ENCODE measurements at regions not wholly inside any gene's neighbourhood (a gene's known extent, or its start where the extent isn't known, plus 50 kb on each side); places are given as distances from the start of the nearest gene placed in this dataset.

DNA sequence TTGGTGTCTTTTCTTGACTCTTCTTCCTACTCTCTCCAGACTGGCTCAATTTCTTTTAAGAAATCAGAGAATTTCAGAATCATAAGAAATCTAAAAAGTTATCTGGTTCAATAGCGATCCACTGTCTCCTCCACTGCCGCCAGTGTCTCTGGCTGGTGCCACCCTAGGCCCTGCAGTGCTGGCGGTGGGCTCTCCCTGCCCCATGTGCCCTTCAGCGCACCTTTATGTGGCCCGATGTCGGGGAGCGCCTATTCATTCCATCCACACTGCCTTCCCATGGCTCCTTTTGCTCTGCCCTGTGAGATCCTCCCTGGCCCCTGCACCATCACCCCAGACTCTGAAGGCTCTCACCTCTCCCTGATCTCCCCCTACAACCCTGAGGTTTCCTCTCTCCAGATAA is 62.8 kb downstream of the TBXT start:
- POLR2A ChIA-PET: no interaction called here
- TF ChIP-seq TCF7L2 (IDR thresholded peaks at IDR 0.05; ENCODE audit: low read depth, low read length) (no peak), SIN3A (IDR thresholded peaks at IDR 0.05; ENCODE audit: borderline replicate concordance, insufficient read depth, low read depth, low read length) (no peak), POLR2AphosphoS5 (IDR thresholded peaks at IDR 0.05; ENCODE audit: low read depth, low read length) (no peak)
- TF ChIP-seq, protein P1, sequence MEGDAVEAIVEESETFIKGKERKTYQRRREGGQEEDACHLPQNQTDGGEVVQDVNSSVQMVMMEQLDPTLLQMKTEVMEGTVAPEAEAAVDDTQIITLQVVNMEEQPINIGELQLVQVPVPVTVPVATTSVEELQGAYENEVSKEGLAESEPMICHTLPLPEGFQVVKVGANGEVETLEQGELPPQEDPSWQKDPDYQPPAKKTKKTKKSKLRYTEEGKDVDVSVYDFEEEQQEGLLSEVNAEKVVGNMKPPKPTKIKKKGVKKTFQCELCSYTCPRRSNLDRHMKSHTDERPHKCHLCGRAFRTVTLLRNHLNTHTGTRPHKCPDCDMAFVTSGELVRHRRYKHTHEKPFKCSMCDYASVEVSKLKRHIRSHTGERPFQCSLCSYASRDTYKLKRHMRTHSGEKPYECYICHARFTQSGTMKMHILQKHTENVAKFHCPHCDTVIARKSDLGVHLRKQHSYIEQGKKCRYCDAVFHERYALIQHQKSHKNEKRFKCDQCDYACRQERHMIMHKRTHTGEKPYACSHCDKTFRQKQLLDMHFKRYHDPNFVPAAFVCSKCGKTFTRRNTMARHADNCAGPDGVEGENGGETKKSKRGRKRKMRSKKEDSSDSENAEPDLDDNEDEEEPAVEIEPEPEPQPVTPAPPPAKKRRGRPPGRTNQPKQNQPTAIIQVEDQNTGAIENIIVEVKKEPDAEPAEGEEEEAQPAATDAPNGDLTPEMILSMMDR (IDR thresholded peaks at IDR 0.05): no peak
- TF ChIP-seq, protein P2, sequence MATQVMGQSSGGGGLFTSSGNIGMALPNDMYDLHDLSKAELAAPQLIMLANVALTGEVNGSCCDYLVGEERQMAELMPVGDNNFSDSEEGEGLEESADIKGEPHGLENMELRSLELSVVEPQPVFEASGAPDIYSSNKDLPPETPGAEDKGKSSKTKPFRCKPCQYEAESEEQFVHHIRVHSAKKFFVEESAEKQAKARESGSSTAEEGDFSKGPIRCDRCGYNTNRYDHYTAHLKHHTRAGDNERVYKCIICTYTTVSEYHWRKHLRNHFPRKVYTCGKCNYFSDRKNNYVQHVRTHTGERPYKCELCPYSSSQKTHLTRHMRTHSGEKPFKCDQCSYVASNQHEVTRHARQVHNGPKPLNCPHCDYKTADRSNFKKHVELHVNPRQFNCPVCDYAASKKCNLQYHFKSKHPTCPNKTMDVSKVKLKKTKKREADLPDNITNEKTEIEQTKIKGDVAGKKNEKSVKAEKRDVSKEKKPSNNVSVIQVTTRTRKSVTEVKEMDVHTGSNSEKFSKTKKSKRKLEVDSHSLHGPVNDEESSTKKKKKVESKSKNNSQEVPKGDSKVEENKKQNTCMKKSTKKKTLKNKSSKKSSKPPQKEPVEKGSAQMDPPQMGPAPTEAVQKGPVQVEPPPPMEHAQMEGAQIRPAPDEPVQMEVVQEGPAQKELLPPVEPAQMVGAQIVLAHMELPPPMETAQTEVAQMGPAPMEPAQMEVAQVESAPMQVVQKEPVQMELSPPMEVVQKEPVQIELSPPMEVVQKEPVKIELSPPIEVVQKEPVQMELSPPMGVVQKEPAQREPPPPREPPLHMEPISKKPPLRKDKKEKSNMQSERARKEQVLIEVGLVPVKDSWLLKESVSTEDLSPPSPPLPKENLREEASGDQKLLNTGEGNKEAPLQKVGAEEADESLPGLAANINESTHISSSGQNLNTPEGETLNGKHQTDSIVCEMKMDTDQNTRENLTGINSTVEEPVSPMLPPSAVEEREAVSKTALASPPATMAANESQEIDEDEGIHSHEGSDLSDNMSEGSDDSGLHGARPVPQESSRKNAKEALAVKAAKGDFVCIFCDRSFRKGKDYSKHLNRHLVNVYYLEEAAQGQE (IDR thresholded peaks at IDR 0.05; ENCODE audit: insufficient read depth in 1 of 2, low read depth in 2 of 2, low read length in 1 of 2): no peak
- no peaks in the 10 kb centered on the region for H3K36me3 ChIP-seq (ENCODE audit: control insufficient read depth, insufficient read depth, low read length)
- in situ Hi-C loops (cut with HindIII; ENCODE audit: low pct_unique_long_range_greater_than_20kb, low sequenced_read_pairs): no loop called here
- no peak for ATAC-seq
- H3K9me3 ChIP-seq (ENCODE audit: control insufficient read depth, insufficient read depth, low read depth, low read length): no peaks in the 10 kb centered on the region
- CTCF ChIA-PET: no interaction called here
- H3K4me1 ChIP-seq (ENCODE audit: control insufficient read depth, insufficient read depth, low read length): no peaks in the 10 kb centered on the region
- no peak overlapping the region for H3K27ac ChIP-seq (ENCODE audit: low read length)
- no peak overlapping the region for H3K4me3 ChIP-seq (ENCODE audit: low read depth in 2 of 2, low read length in 2 of 2)
- H3K27me3 ChIP-seq (ENCODE audit: control insufficient read depth, insufficient read depth, low read length): peaks cover 5% of the 10 kb centered on the region
- no TSS peak for BruUV-seq (replicated peaks)
- intact Hi-C loops (cut with micrococcal nuclease; ENCODE audit: unreplicated experiment): loop anchor here (10.0 kb wide), 1 partner anchor 380 kb away; no protein-coding TSS in a partner anchor
- DNase-seq (ENCODE audit: low read depth, low spot score): no peak

DNA sequence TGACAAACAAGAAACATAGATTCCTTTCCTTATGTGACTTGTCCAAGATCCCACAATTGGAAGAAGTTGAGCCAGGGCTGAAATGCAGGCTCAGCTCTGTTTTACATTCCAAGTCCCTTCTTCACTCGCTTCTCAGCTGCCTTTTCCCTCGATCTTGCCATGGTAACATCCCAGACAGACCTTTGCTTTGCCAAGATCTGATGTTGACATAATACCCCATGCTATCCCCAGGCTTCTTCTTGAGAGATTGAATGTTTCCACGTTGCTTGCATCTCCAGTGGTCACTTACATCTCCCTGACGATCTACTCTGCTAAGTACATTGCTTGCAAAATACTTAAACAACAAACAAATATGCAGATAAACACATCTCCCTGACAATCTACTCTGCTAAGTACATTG is 63.5 kb downstream of the TBXT start:
- CTCF ChIA-PET: no interaction called here
- TF ChIP-seq SIN3A (IDR thresholded peaks at IDR 0.05; ENCODE audit: borderline replicate concordance, insufficient read depth, low read depth, low read length) (no peak), TCF7L2 (IDR thresholded peaks at IDR 0.05; ENCODE audit: low read depth, low read length) (no peak), POLR2AphosphoS5 (IDR thresholded peaks at IDR 0.05; ENCODE audit: low read depth, low read length) (no peak)
- TF ChIP-seq, protein P2 (IDR thresholded peaks at IDR 0.05; ENCODE audit: insufficient read depth in 1 of 2, low read depth in 2 of 2, low read length in 1 of 2): no peak
- TF ChIP-seq, protein P1 (IDR thresholded peaks at IDR 0.05): no peak
- in situ Hi-C loops (cut with HindIII; ENCODE audit: low pct_unique_long_range_greater_than_20kb, low sequenced_read_pairs): no loop called here
- DNase-seq (ENCODE audit: low read depth, low spot score): no peak
- no peak overlapping the region for H3K4me3 ChIP-seq (ENCODE audit: low read depth in 2 of 2, low read length in 2 of 2)
- no TSS peak for BruUV-seq (replicated peaks)
- no peak overlapping the region for H3K27ac ChIP-seq (ENCODE audit: low read length)
- H3K4me1 ChIP-seq (ENCODE audit: control insufficient read depth, insufficient read depth, low read length): no peaks in the 10 kb centered on the region
- no peaks in the 10 kb centered on the region for H3K36me3 ChIP-seq (ENCODE audit: control insufficient read depth, insufficient read depth, low read length)
- H3K27me3 ChIP-seq (ENCODE audit: control insufficient read depth, insufficient read depth, low read length): peaks cover 2% of the 10 kb centered on the region; the same call in 1 of the 2 replicates
- no peaks in the 10 kb centered on the region for H3K9me3 ChIP-seq (ENCODE audit: control insufficient read depth, insufficient read depth, low read depth, low read length)
- intact Hi-C loops (cut with micrococcal nuclease; ENCODE audit: unreplicated experiment): loop anchor here (10.0 kb wide), 1 partner anchor 379 kb away; no protein-coding TSS in a partner anchor
- ATAC-seq: no peak
- POLR2A ChIA-PET: no interaction called here

Data from Panc1 (cell line).